K562 (cell line): ENCODE measurements at regions not wholly inside any gene's neighbourhood (a gene's known extent, or its start where the extent isn't known, plus 50 kb on each side); places are given as distances from the start of the nearest gene placed in this dataset.

Source experiments
- CTCF ChIP-seq, 3 experiments: IDR thresholded peaks in 2 of 3; conservative IDR thresholded peaks in 1 of 3; 2 replicates each; pipeline ENCODE4 v1.5.1; 2011 to 2012; ENCODE audit warnings: low read length in 3 of 3, mild to moderate bottlenecking in 3 of 3, control low read depth in 2 of 3, improper control_type of control experiment in 1 of 3, inconsistent platforms in 1 of 3, low read depth in 1 of 3, mixed read lengths in 1 of 3, moderate library complexity in 1 of 3; ENCODE audit not compliant: insufficient read depth in 2 of 3
- KDM5B ChIP-seq: fragments of 200-600 bp; sonication (generic); IDR thresholded peaks from 2 replicates; pipeline ENCODE4 v1.6.1; 2012; ENCODE audit warnings: low read depth, mild to moderate bottlenecking, moderate library complexity, low read length, control low read depth, inconsistent platforms; ENCODE audit not compliant: insufficient replicate concordance
- L3MBTL2 ChIP-seq: fragments of 450-650 bp; IDR thresholded peaks from 2 replicates; pipeline ENCODE4 v1.6.1; 2016; ENCODE audit warnings: mild to moderate bottlenecking, moderate library complexity
- NFE2 ChIP-seq: IDR thresholded peaks from 2 replicates; pipeline ENCODE4 v1.6.1; 2014; ENCODE audit warnings: antibody characterized with exemption, low read depth
- REST ChIP-seq, 2 experiments: fragments of 450-650 bp; formaldehyde crosslinking in 1 of 2; IDR thresholded peaks; 2 replicates each; pipeline versions ENCODE4 v1.4.0 to v1.6.1; 2014 to 2020; ENCODE audit warnings: mild to moderate bottlenecking in 2 of 2, borderline replicate concordance in 1 of 2, low read depth in 1 of 2
- ZBTB1 ChIP-seq: sonication (generic); formaldehyde crosslinking; IDR thresholded peaks from 2 replicates; pipeline ENCODE4 v1.8.1; 2023; ENCODE audit warnings: missing genetic modification reagents, low read depth, mild to moderate bottlenecking, borderline replicate concordance
- ZFP1 ChIP-seq: fragments of 450-650 bp; formaldehyde crosslinking; IDR thresholded peaks from 2 replicates; pipeline ENCODE4 v1.4.0; 2020; ENCODE audit warnings: mild to moderate bottlenecking, mixed read lengths
- ZNF695 ChIP-seq: fragments of 450-650 bp; formaldehyde crosslinking; IDR thresholded peaks from 2 replicates; pipeline ENCODE4 v1.4.0; 2020; ENCODE audit warnings: mild to moderate bottlenecking, moderate library complexity
- ZNF785 ChIP-seq: fragments of 250-450 bp; sonication (Bioruptor Pico); IDR thresholded peaks from 2 replicates; pipeline ENCODE4 v1.4.0; 2020; ENCODE audit warnings: mild to moderate bottlenecking

DNA sequence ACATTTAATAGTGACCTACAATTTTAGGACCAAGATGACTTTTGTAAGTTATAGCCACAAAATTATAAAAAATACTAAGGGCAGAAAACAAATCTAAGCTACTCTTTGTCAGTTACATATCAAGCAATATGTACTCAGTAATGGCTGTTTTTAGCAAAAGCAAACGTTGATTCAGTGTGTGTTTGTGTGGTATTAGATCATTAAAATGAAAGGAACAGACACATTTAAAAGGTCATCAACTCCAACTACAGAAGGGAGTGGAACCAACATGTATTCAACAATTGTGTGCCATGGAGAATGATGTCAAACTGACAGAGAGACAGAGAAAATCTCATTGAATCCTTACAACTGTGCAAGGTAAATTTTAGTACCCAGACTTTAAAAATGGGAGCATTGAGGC, 268.8 kb upstream of the STT3B start:
- TF ChIP-seq NFE2: no peak
- no peak for TF ChIP-seq L3MBTL2
- TF ChIP-seq KDM5B: no peak
- no peak for TF ChIP-seq ZFP1
- TF ChIP-seq ZBTB1 (CRISPR knock-in tag): no peak
- TF ChIP-seq ZNF785: no peak
- TF ChIP-seq CTCF (IDR thresholded peaks at IDR 0.05 in 2 of 3, conservative IDR thresholded peaks at IDR 0.05 in 1 of 3; ENCODE audit: insufficient read depth in 2 of 3, low read depth in 1 of 3, low read length in 3 of 3): no peak
- TF ChIP-seq REST (IDR thresholded peaks at IDR 0.05; ENCODE audit: borderline replicate concordance): no peak
- no peak for TF ChIP-seq REST (CRISPR knock-in tag; IDR thresholded peaks at IDR 0.05; ENCODE audit: low read depth)
- TF ChIP-seq ZNF695: no peak
